Liver (tissue), 7 donors: ENCODE measurements at regions not wholly inside any gene's neighbourhood (a gene's known extent, or its start where the extent isn't known, plus 50 kb on each side); places are given as distances from the start of the nearest gene placed in this dataset.

Experiments used
- DNase-seq: peaks from one replicate; pipeline ENCODE4 v3.0.0-alpha.2; 2017; ENCODE audit warnings: low spot score
- H3K27ac ChIP-seq, 2 donors: one replicate each; pipeline ENCODE4 v1.7.0; 2013; ENCODE audit warnings: inconsistent platforms in 2 of 2, low read length in 2 of 2, control low read depth in 1 of 2, low read depth in 1 of 2, mild to moderate bottlenecking in 1 of 2
- H3K27me3 ChIP-seq, 4 donors: one replicate each; pipeline versions ENCODE4 v1.6.1 to v1.7.0; 2013; ENCODE audit warnings: low read length in 3 of 4, inconsistent platforms in 1 of 4, mild to moderate bottlenecking in 1 of 4, moderate library complexity in 1 of 4; ENCODE audit not compliant: control insufficient read depth in 4 of 4, insufficient read depth in 4 of 4
- H3K36me3 ChIP-seq, 4 donors: one replicate each; pipeline versions ENCODE4 v1.6.1 to v1.7.0; 2013; ENCODE audit warnings: low read length in 3 of 4, mild to moderate bottlenecking in 3 of 4, low read depth in 1 of 4, moderate library complexity in 1 of 4; ENCODE audit not compliant: control insufficient read depth in 4 of 4, insufficient read depth in 3 of 4
- H3K4me1 ChIP-seq, 4 donors: one replicate each; pipeline versions ENCODE4 v1.6.1 to v1.7.0; 2013; ENCODE audit warnings: low read length in 3 of 4, mild to moderate bottlenecking in 3 of 4, moderate library complexity in 1 of 4; ENCODE audit not compliant: control insufficient read depth in 4 of 4, insufficient read depth in 4 of 4
- H3K4me3 ChIP-seq, 3 donors: one replicate each; pipeline versions ENCODE4 v1.6.1 to v1.7.0; 2013; ENCODE audit warnings: low read length in 3 of 3, control low read depth in 1 of 3, low read depth in 1 of 3, mild to moderate bottlenecking in 1 of 3
- H3K9ac ChIP-seq, 2 donors: one replicate each; pipeline ENCODE4 v1.7.0; 2013; ENCODE audit warnings: low read length in 2 of 2, mild to moderate bottlenecking in 2 of 2, moderate library complexity in 2 of 2, control low read depth in 1 of 2, low read depth in 1 of 2
- H3K9me3 ChIP-seq, 4 donors: one replicate each; pipeline versions ENCODE4 v1.6.1 to v1.7.0; 2013; ENCODE audit warnings: low read length in 3 of 4; ENCODE audit not compliant: control insufficient read depth in 4 of 4
- EGR1 ChIP-seq, 2 donors: IDR thresholded peaks; 2 replicates each; pipeline ENCODE4 v1.6.1; 2016 to 2018; ENCODE audit warnings: antibody characterized with exemption in 2 of 2, low read depth in 2 of 2
- GABPA ChIP-seq, 2 donors: IDR thresholded peaks in 1 of 2; conservative IDR thresholded peaks in 1 of 2; 2 replicates each; pipeline ENCODE4 v1.6.1; 2016; ENCODE audit warnings: antibody characterized with exemption in 2 of 2, mild to moderate bottlenecking in 1 of 2, moderate library complexity in 1 of 2
- HNF4G ChIP-seq: IDR thresholded peaks from 2 replicates; pipeline ENCODE4 v1.6.1; 2016; ENCODE audit warnings: antibody characterized with exemption
- NR2F2 ChIP-seq: IDR thresholded peaks from 2 replicates; pipeline ENCODE4 v1.6.1; 2016; ENCODE audit warnings: antibody characterized with exemption
- RAD21 ChIP-seq, 2 donors: IDR thresholded peaks; 2 replicates each; pipeline ENCODE4 v1.6.1; 2016; ENCODE audit warnings: antibody characterized with exemption in 2 of 2, mild to moderate bottlenecking in 2 of 2
- REST ChIP-seq: IDR thresholded peaks from 2 replicates; pipeline ENCODE4 v1.6.1; 2016; ENCODE audit warnings: antibody characterized with exemption, mild to moderate bottlenecking
- YY1 ChIP-seq: IDR thresholded peaks from 2 replicates; pipeline ENCODE4 v1.6.1; 2016; ENCODE audit warnings: antibody characterized with exemption, mild to moderate bottlenecking
- ZBTB33 ChIP-seq: IDR thresholded peaks from 2 replicates; pipeline ENCODE4 v1.6.1; 2016; ENCODE audit warnings: antibody characterized with exemption
- WGBS: extraction: QIAGEN DNeasy Blood & Tissue Kit; methylation state at CpG from one replicate; pipeline ENCODE4 v1.1.7; 2013; 5-methylcytosine and 5-hydroxymethylcytosine counted together
- TF ChIP-seq, protein P1 (sequence below): IDR thresholded peaks from 2 replicates; pipeline ENCODE4 v1.6.1; 2016; ENCODE audit warnings: antibody characterized with exemption
- donor health status: healthy.
- donor health status: healthy.
- donor health status: healthy.
- donor health status: healthy.

DNA sequence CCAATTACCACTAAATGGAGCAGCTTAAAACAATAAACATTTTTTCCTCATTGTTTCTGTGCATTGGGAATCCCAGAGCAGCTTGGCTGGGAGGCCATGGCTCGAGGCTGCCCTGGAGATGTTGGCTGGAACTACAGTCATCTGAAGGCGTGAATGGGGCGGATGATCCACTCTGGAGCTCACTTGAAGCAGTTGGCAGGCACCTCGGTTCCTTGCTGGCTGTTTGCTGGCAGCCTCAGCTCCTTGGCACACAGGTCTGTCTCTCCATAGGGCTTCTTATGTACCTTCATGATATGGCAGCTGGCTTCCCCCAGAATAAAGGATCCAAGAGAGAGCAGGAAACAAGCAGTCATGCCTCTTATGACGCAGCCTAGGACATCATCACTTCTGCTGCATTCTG is 227.0 kb upstream of the COPS8 start:
- TF ChIP-seq, protein P1, sequence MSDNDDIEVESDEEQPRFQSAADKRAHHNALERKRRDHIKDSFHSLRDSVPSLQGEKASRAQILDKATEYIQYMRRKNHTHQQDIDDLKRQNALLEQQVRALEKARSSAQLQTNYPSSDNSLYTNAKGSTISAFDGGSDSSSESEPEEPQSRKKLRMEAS: no peak
- TF ChIP-seq GABPA (IDR thresholded peaks at IDR 0.05 in 1 of 2, conservative IDR thresholded peaks at IDR 0.05 in 1 of 2) (no peak), RAD21 (IDR thresholded peaks at IDR 0.05) (no peak), NR2F2 (no peak), ZBTB33 (no peak), HNF4G (no peak), REST (no peak), YY1 (no peak)
- H3K36me3 ChIP-seq: no peaks in the 10 kb centered on the region
- H3K27me3 ChIP-seq: no peaks in the 10 kb centered on the region
- no peak overlapping the region for H3K4me3 ChIP-seq
- WGBS: 84% methylated on average over 5 of the region's 5 CpGs
- DNase-seq: peak; percentile 14
- no peaks in the 10 kb centered on the region for H3K4me1 ChIP-seq
- H3K9me3 ChIP-seq: no peaks in the 10 kb centered on the region
- H3K27ac ChIP-seq: no peak overlapping the region
- H3K9ac ChIP-seq: no peak overlapping the region

GRCh38 chr2:236859908-236860307 is 225.8 kb upstream of the COPS8 start:
- no peaks in the 10 kb centered on the region for H3K27me3 ChIP-seq
- DNase-seq: peak; percentile 8
- no peak overlapping the region for H3K9ac ChIP-seq
- no peaks in the 10 kb centered on the region for H3K36me3 ChIP-seq
- no peaks in the 10 kb centered on the region for H3K4me1 ChIP-seq
- TF ChIP-seq ZBTB33 (no peak), EGR1 (IDR thresholded peaks at IDR 0.05; ENCODE audit: low read depth in 2 of 2) (no peak)
- WGBS: 85% methylated on average over 7 of the region's 7 CpGs
- no peak overlapping the region for H3K4me3 ChIP-seq
- H3K27ac ChIP-seq: no peak overlapping the region
- no peaks in the 10 kb centered on the region for H3K9me3 ChIP-seq
